SK-N-MC (cell line): ENCODE measurements at regions not wholly inside any gene's neighbourhood (a gene's known extent, or its start where the extent isn't known, plus 50 kb on each side); places are given as distances from the start of the nearest gene placed in this dataset.

Source experiments
- EZH2 ChIP-seq: fragments of 200-600 bp; sonication (generic); IDR thresholded peaks from one replicate; pipeline ENCODE4 v1.6.1; 2017; ENCODE audit warnings: antibody characterized with exemption
- POLR2AphosphoS5 ChIP-seq: IDR thresholded peaks from 2 replicates; pipeline ENCODE4 v1.6.1; 2012; ENCODE audit warnings: mild to moderate bottlenecking, low read depth, low read length, borderline replicate concordance

DNA sequence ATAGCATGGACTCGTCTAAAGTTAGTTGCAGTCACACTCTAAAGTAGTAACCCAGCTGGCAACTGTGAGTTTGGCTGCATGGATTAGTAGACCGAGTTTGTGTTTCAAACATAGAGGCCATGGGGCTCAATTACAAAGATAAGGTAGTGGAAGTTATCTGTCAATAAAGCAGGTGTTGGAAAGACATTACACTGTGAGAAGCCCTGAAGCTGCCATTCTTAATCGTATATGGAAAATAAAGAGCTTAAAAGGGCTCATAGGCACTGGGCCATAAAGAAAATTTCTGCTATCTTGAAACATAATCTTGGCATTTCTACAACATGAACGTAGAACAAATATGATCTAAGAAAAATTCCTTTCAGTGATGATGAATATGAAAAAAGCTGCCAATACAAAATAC lies 837.7 kb downstream of the REEP3 start:
- no peak for TF ChIP-seq POLR2AphosphoS5
- TF ChIP-seq EZH2 = no peak
